ENCODE measurements at regions not wholly inside any gene's neighbourhood (a gene's known extent, or its start where the extent isn't known, plus 50 kb on each side); places are given as distances from the start of the nearest gene placed in this dataset.

- TF ChIP-seq POLR2A (IDR thresholded peaks at IDR 0.05; ENCODE audit: low read depth) (no peak), POLR2AphosphoS5 (IDR thresholded peaks at IDR 0.05) (no peak), CTCF (IDR thresholded peaks at IDR 0.05) (no peak)
These were observed 191.8 kb downstream of the RNF144A start for GRCh38 chr2:7108792-7109532.

Measured in esophagus muscularis mucosa (tissue), 3 donors.